Panc1 (cell line): ENCODE measurements at regions not wholly inside any gene's neighbourhood (a gene's known extent, or its start where the extent isn't known, plus 50 kb on each side); places are given as distances from the start of the nearest gene placed in this dataset.

Source experiments
- ATAC-seq: fragments of 200-7000 bp; cut with Tn5 transposase; 2 replicates; pipeline ENCODE4 v1.9.1; 2020; ENCODE audit warnings: mild to moderate bottlenecking, moderate library complexity
- BruUV-seq: library from RNA; stranded (reverse); fragments of 400-500 nt; replicated peaks from 2 replicates; lab custom pipeline; 2021; lab: Mats Ljungman, UMichigan
- CTCF ChIA-PET: fragments of 300-600 bp; sonication (Branson Sonifier 250); formaldehyde crosslinking; loops from one replicate; lab custom pipeline; 2022; ENCODE audit warnings: antibody characterized with exemption; lab: Charles Lee
- POLR2A ChIA-PET: fragments of 300-600 bp; sonication (Branson Sonifier 250); formaldehyde crosslinking; loops from one replicate; lab custom pipeline; 2022; ENCODE audit warnings: antibody characterized with exemption; lab: Charles Lee
- DNase-seq: peaks from one replicate; pipeline ENCODE4 v3.0.0-alpha.2; 2010; ENCODE audit warnings: low read depth, low spot score
- H3K27ac ChIP-seq: 2 replicates; pipeline ENCODE4 v1.5.1; 2011; ENCODE audit warnings: mild to moderate bottlenecking, low read length, inconsistent platforms
- H3K27me3 ChIP-seq: fragments of 200-500 bp; sonication (Bioruptor generic); 2 replicates; pipeline ENCODE4 v1.6.0; 2014; ENCODE audit warnings: low read length, inconsistent platforms; ENCODE audit not compliant: control insufficient read depth, insufficient read depth
- H3K36me3 ChIP-seq: fragments of 200-500 bp; sonication (Bioruptor generic); 2 replicates; pipeline ENCODE4 v1.5.1; 2014; ENCODE audit warnings: inconsistent platforms, mild to moderate bottlenecking, low read length, moderate library complexity; ENCODE audit not compliant: control insufficient read depth, insufficient read depth
- H3K4me1 ChIP-seq: 2 replicates; pipeline ENCODE4 v1.5.1; 2011; ENCODE audit warnings: inconsistent platforms, mild to moderate bottlenecking, low read length, moderate library complexity; ENCODE audit not compliant: control insufficient read depth, insufficient read depth
- H3K4me3 ChIP-seq, 2 experiments: 2 replicates each; pipeline ENCODE4 v1.5.1; 2011 to 2012; ENCODE audit warnings: low read depth in 2 of 2, low read length in 2 of 2, mild to moderate bottlenecking in 2 of 2, inconsistent platforms in 1 of 2, moderate library complexity in 1 of 2
- H3K9me3 ChIP-seq: fragments of 200-500 bp; sonication (Bioruptor generic); 2 replicates; pipeline ENCODE4 v1.5.1; 2014; ENCODE audit warnings: low read depth, mild to moderate bottlenecking, inconsistent platforms, low read length, moderate library complexity; ENCODE audit not compliant: control insufficient read depth, insufficient read depth
- CTCF ChIP-seq: fragments of 450-650 bp; IDR thresholded peaks from 2 replicates; pipeline ENCODE4 v1.5.1; 2017; ENCODE audit warnings: mild to moderate bottlenecking
- POLR2AphosphoS5 ChIP-seq: IDR thresholded peaks from 2 replicates; pipeline ENCODE4 v1.6.1; 2012; ENCODE audit warnings: mild to moderate bottlenecking, low read depth, low read length, moderate library complexity
- REST ChIP-seq, 2 experiments: IDR thresholded peaks; 2 replicates each; pipeline ENCODE4 v1.6.1; 2011 to 2012; ENCODE audit warnings: low read depth in 2 of 2, control low read depth in 1 of 2, low read length in 1 of 2, mild to moderate bottlenecking in 1 of 2, moderate library complexity in 1 of 2; ENCODE audit not compliant: insufficient read depth in 1 of 2
- SIN3A ChIP-seq: IDR thresholded peaks from 2 replicates; pipeline ENCODE4 v1.6.1; 2012; ENCODE audit warnings: low read depth, mild to moderate bottlenecking, low read length, moderate library complexity, borderline replicate concordance; ENCODE audit not compliant: insufficient read depth
- TCF7L2 ChIP-seq: IDR thresholded peaks from 2 replicates; pipeline ENCODE4 v1.6.1; 2011; ENCODE audit warnings: mild to moderate bottlenecking, low read depth, low read length, inconsistent platforms
- in situ Hi-C: cut with HindIII; loops from 2 replicates; pipeline ENCODE4 v1.10.0; 2016; ENCODE audit warnings: low sequenced_read_pairs, low pct_unique_long_range_greater_than_20kb
- intact Hi-C: fragments of 100-400 bp; cut with micrococcal nuclease; formaldehyde crosslinking; loops from one replicate; pipeline ENCODE4 v1.10.0; 2022; ENCODE audit not compliant: unreplicated experiment

DNA sequence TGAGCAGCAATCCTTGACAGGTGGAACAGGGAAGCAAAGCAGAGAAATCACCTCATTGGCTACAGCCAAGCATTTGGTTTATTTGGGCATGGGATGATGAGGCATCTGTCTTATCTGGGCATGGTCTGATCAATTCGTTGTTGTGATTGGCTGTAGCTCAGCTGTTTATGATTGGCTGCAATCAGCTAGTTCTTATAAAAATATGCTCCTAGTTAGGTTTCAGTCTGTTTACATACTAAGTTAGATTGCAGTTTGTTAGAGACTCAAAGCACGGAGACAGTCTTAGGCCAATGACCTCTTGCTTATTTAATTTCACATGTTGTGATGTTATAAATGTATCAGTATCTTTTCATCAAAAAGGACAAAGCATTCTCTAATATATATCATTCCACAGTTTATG is 312.0 kb downstream of the PDGFC start:
- intact Hi-C loops: no loop called here
- Histone ChIP-seq H3K9me3 (no peaks in the 10 kb centered on the region), H3K4me1 (no peaks in the 10 kb centered on the region), H3K36me3 (no peaks in the 10 kb centered on the region), H3K27ac (no peak overlapping the region), H3K4me3 (no peak overlapping the region), H3K27me3 (no peaks in the 10 kb centered on the region)
- no peak for TF ChIP-seq TCF7L2
- no peak for TF ChIP-seq SIN3A
- no peak for TF ChIP-seq POLR2AphosphoS5
- TF ChIP-seq REST (IDR thresholded peaks at IDR 0.05; ENCODE audit: insufficient read depth in 1 of 2, low read depth in 2 of 2, low read length in 1 of 2): no peak
- TF ChIP-seq CTCF: no peak
- ATAC-seq (no peak), DNase-seq (no peak)
- in situ Hi-C loops: no loop called here
- POLR2A ChIA-PET: no interaction called here
- BruUV-seq: no TSS peak
- CTCF ChIA-PET: no interaction called here

DNA sequence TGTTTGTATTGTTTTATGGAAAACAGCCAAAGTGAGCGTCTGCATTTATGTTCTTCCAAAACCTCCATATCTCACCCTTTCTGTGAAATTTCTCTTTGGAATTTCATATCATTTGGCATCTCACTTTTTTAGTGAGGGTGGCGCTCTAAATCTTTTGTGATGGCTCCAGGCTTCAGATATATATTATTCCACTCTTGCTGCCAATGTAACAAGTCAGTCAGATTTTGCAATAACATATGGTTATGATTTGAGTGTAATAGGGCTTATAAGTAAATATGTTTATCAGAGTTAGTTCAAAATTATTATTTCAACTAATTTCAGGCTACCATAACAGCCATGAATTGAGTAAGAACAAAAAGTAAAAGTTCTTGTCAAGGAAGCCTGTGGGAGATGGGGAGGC is 314.7 kb downstream of the PDGFC start:
- TF ChIP-seq SIN3A (no peak), POLR2AphosphoS5 (no peak), CTCF (no peak), REST (IDR thresholded peaks at IDR 0.05; ENCODE audit: insufficient read depth in 1 of 2, low read depth in 2 of 2, low read length in 1 of 2) (no peak), TCF7L2 (no peak)
- no peaks in the 10 kb centered on the region for H3K9me3 ChIP-seq
- ATAC-seq (no peak), DNase-seq (no peak)
- no peaks in the 10 kb centered on the region for H3K27me3 ChIP-seq
- no peaks in the 10 kb centered on the region for H3K36me3 ChIP-seq
- intact Hi-C loops: no loop called here
- H3K27ac ChIP-seq: no peak overlapping the region
- CTCF ChIA-PET: no interaction called here
- POLR2A ChIA-PET: no interaction called here
- no TSS peak for BruUV-seq
- no peaks in the 10 kb centered on the region for H3K4me1 ChIP-seq
- in situ Hi-C loops: no loop called here
- no peak overlapping the region for H3K4me3 ChIP-seq
